HG02798 (cell line): ENCODE measurements at regions not wholly inside any gene's neighbourhood (a gene's known extent, or its start where the extent isn't known, plus 50 kb on each side); places are given as distances from the start of the nearest gene placed in this dataset.

Source experiments
- ATAC-seq: cut with Tn5 transposase; IDR thresholded peaks from one replicate; pipeline ENCODE4 v1.9.1; 2021; ENCODE audit warnings: mild to moderate bottlenecking; ENCODE audit not compliant: unreplicated experiment, poor library complexity

DNA sequence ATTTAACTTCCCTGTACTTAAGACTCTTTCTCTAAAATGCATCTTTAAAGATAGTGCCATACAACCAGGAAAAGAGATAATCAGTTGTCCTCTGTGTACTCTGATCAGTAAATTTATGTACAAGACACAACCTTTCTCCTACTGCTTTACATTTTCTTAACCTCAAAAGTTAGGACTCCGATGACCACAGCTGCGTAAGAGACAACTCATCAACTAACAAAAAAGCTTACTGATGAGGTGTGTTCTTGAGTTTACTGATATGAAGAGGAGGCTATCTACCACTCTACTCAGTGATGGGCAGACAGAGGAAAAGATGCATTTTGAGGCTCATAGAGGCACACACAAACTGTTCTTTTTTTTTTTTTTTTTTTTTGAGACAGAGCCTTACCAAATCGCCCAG, 71.4 kb upstream of the HIF1A start:
- ATAC-seq = no peak

DNA sequence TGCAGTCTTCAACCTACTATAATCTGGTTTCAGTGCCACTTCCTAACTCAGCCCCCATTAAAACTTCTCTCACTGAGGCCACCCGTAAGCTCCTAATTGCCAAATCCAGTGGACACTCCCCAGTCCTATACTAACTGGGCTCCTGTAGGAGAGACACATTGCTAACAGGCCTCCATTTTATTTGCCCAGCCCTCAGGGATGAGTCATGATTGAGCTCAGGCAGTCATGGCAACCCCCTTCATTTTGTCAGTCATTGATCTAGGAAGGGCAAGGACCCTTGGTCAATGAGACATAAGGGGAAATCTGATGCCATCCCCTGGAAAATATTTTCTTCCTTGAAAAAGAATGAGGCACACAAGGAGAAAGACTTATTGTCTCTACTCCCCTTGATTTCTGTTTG, 70.1 kb upstream of the HIF1A start:
- no peak for ATAC-seq

- peak; percentile 73 for ATAC-seq
These were observed 67.7 kb upstream of the HIF1A start for GRCh38 chr14:61627612-61628011.

DNA sequence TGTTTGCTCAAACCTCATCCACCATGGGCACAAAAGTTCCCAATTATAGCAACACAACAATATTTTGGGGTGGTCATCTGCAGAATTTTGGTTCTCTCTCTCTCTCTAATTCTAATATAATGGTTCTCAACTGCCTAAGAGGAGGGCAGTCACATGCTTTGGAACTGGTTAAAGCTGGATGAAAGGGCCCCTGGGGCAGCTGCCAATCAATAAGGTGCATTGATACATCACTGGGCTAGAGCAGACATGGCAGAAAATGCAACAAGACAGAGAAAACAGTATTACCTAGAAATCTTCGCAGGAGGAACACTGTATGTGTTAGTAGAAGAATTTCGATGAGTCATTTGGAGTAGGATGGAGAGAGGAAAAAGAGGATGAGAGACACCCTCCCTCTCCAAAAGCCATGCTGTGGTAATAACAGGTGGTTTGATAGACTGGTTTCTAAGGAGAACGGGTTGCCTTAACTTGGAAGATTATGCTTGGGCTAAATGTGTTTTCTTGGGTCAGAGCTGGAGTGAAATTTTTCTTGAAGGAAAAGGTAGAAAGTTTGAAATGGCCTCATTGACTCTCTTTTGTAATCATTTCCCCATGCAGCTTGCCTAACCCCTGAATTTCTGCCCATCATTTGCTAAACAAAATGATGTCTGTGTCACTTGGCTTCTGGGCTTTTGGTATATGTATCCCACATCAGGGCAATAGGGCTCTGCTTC, 67.1 kb upstream of the HIF1A start:
- ATAC-seq = no peak

- no peak for ATAC-seq
These were observed 64.8 kb upstream of the HIF1A start for GRCh38 chr14:61630399-61631044.

DNA sequence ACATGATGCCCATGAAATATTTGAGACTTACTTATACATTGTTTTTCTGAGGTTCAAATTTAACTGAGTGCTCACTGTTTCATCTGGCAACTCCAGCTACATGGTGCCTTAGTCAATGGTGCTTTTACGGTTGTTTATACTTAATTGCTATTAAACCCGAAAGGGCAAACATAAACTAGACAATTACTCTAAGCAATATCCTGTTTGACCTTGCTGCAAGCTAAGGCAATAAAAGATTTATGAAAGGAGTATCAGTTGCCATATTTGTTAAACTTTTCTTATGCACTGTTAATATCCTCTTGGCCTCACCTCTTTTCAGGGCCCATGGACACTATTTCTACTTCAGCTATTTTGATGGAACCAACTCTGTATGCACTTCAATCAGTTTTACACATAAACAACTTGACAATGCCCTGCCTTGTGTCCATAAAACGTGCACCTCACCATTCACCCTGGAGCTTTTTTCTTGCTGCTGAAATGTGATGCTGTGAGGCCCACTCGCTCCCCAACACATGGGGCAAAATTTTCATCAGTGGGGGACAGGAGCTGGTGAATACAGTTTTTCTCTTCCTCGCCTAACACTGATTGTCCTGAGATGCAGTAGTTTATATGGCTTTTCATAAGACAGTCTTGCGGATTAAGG, 64.1 kb upstream of the HIF1A start:
- no peak for ATAC-seq

DNA sequence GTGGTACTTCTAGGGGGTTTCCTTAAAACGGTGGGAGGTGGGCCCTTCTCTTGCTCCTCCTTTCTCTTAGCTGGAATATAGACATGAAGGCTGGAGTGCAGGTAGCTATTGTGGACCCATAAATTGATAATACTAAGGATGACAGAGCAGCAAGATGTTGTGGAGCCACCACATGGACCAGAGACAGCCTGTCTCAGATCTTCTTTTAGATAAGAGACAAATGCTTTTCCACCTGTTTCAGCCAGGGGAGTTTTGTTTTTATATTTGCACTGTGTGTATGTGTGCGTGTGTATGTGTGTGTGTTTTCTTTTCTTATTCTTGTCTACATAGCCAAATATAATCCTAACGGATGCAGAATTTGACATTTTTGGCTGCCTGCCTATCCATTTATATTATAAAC, 62.9 kb upstream of the HIF1A start:
- ATAC-seq = no peak

GRCh38 chr14:61632807-61633206, 62.5 kb upstream of the HIF1A start:
- ATAC-seq = no peak

GRCh38 chr14:61636291-61636690, 59.0 kb upstream of the HIF1A start:
- ATAC-seq = no peak

GRCh38 chr14:61636779-61637178, 58.5 kb upstream of the HIF1A start:
- no peak for ATAC-seq

DNA sequence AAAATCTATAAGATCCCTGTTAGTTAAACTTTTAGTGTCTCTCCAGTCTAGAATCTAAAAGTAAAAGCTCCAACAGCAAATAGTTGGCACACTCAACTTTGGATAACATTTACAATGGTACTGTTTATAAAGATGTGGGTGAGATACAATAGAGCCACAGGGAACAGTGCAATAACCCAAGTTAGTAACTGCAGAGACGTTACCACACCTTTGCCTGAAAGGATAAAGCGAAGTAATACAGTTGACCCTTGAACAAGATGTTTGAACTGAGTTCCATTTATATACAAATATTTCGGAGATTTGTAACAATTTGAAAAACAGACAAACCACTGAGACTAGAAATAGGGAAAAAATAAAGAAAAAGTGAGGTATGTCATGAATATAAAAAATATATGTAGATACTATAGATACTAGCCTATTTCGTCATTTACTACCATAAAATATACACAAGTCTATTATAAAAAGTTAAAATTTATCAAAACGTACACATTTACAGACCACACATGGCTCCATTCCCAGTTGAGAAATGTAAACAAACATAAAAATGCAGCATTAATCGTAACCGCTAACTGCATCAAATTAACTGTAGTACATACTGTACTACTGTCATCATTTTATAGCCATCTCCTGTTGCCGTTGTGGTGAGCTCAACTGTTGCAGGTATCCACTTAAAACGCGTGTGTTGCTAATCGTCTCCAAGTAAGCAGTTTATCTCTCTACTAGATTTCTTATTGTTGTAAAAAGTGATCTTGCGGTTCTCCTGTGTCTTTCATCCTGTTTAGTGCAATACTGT, 56.5 kb upstream of the HIF1A start:
- ATAC-seq = no peak

- no peak for ATAC-seq
These were observed 54.9 kb upstream of the HIF1A start for GRCh38 chr14:61640158-61641136.

GRCh38 chr14:61641914-61642613, 53.2 kb upstream of the HIF1A start:
- no peak for ATAC-seq

- no peak for ATAC-seq
These were observed 52.7 kb upstream of the HIF1A start for GRCh38 chr14:61642614-61642982.

DNA sequence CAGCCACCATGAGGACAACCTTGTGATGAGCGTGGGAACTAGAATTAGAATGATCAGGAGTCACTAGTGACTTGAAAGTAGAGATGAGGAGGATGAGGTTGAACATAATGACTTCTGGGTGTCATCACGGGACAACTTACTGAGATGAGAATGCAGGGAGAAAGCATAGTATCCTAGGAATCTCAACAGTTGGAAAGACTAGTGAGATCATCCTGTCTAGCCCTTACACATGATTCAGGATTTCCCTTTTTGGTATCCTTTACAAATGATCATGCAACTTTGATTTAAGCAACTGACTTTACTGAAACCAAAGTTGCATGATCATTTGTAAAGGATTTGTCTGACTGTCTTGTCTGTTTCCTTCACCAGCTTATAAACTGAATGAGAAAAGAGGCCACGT, 51.8 kb upstream of the HIF1A start:
- ATAC-seq = no peak

GRCh38 chr14:61644175-61644574, 51.1 kb upstream of the HIF1A start:
- no peak for ATAC-seq

- ATAC-seq = peak; percentile 62
These were observed 50.5 kb upstream of the HIF1A start for GRCh38 chr14:61644834-61645233.

GRCh38 chr14:61645247-61645646, 50.1 kb upstream of the HIF1A start:
- ATAC-seq = no peak
